ENCODE measurements at regions not wholly inside any gene's neighbourhood (a gene's known extent, or its start where the extent isn't known, plus 50 kb on each side); places are given as distances from the start of the nearest gene placed in this dataset.
A peak's percentile ranks its signal among the peaks of the same experiment; 100 is the strongest.

GRCh38 chr2:195555971-195556370, 101.1 kb upstream of the SLC39A10 start:
- intact Hi-C loops (cut with micrococcal nuclease) = no loop called here
- Histone ChIP-seq H4K20me1 (ENCODE audit: control insufficient read depth, insufficient read depth, low read length, poor library complexity, severe bottlenecking) (no peaks in the 10 kb centered on the region), H3K27me3 (replicated peaks in 1 of 4; ENCODE audit: control extremely low read depth in 1 of 4, control insufficient read depth in 3 of 4, insufficient read depth in 4 of 4, low read length in 3 of 4) (no peaks in the 10 kb centered on the region), H2AFZ (ENCODE audit: insufficient read depth, low read depth, low read length, poor library complexity, severe bottlenecking) (no peak overlapping the region), H3K4me2 (replicated peaks; ENCODE audit: low read depth, low read length, poor library complexity, severe bottlenecking) (no peak overlapping the region), H3K79me2 (ENCODE audit: control insufficient read depth, insufficient read depth, low read length) (no peaks in the 10 kb centered on the region), H3K27ac (ENCODE audit: low read length in 2 of 2) (no peak overlapping the region), H3K9ac (ENCODE audit: low read length) (no peak overlapping the region), H3K36me3 (replicated peaks in 1 of 2; ENCODE audit: control extremely low read depth in 1 of 2, control insufficient read depth in 1 of 2, extremely low read depth in 1 of 2, insufficient read depth in 2 of 2, low read length in 1 of 2) (no peaks in the 10 kb centered on the region), H3K9me3 (ENCODE audit: control extremely low read depth in 1 of 3, control insufficient read depth in 2 of 3, insufficient read depth in 1 of 3, low read length in 2 of 3) (peaks cover 0 to 1% (median 0%) of the 10 kb centered on the region in 3 donors), H3K4me1 (ENCODE audit: control insufficient read depth in 2 of 2, insufficient read depth in 2 of 2, low read length in 2 of 2) (peaks cover 41 to 53% of the 10 kb centered on the region in 2 donors), H3K4me3 (ENCODE audit: control extremely low read depth in 1 of 5, extremely low read depth in 1 of 5, insufficient read depth in 1 of 5, low read depth in 2 of 5, low read length in 4 of 5) (no peak overlapping the region)
- TF ChIP-seq CTCF (IDR thresholded peaks at IDR 0.05) (no peak), EZH2 (IDR thresholded peaks at IDR 0.05; ENCODE audit: borderline replicate concordance, insufficient read depth, low read depth, low read length, poor library complexity, severe bottlenecking) (no peak)
- H3K4me1 Mint-ChIP-seq = peaks cover 50% of the 10 kb centered on the region
- WGBS (ENCODE audit: insufficient coverage) = no CpG with 5 or more reads among the region's 1 CpG
- DNase-seq = no peak
- H3K27me3 Mint-ChIP-seq = no peaks in the 10 kb centered on the region
- ChIA-PET POLR2A (no interaction called here), CTCF (interaction anchor here (1.6 to 2.1 kb wide), 2 partner anchors 20 to 22 kb away, joined by 7 to 9 read pairs; no protein-coding TSS in a partner anchor)
- H3K9me3 Mint-ChIP-seq (ENCODE audit: insufficient read depth) = peaks cover 3% of the 10 kb centered on the region
- H3K27ac Mint-ChIP-seq = peak overlapping the region; percentile 46
- no peak for ATAC-seq (ENCODE audit: low read depth)
- no peak overlapping the region for H3K4me3 Mint-ChIP-seq

- H3K4me3 Mint-ChIP-seq = peak overlapping the region; percentile 77
- Histone ChIP-seq H3K4me1 (ENCODE audit: control insufficient read depth in 2 of 2, insufficient read depth in 2 of 2, low read length in 2 of 2) (peaks cover 12 to 19% of the 10 kb centered on the region in 2 donors), H2AFZ (ENCODE audit: insufficient read depth, low read depth, low read length, poor library complexity, severe bottlenecking) (peak overlapping the region; percentile 72), H3K4me2 (replicated peaks; ENCODE audit: low read depth, low read length, poor library complexity, severe bottlenecking) (peak overlapping the region; percentile 68), H3K79me2 (ENCODE audit: control insufficient read depth, insufficient read depth, low read length) (no peaks in the 10 kb centered on the region), H3K9ac (ENCODE audit: low read length) (peak overlapping the region; percentile 61), H3K36me3 (replicated peaks in 1 of 2; ENCODE audit: control extremely low read depth in 1 of 2, control insufficient read depth in 1 of 2, extremely low read depth in 1 of 2, insufficient read depth in 2 of 2, low read length in 1 of 2) (no peaks in the 10 kb centered on the region), H3K27ac (ENCODE audit: low read length in 2 of 2) (peak overlapping the region; percentile 36 to 69), H3K4me3 (ENCODE audit: control extremely low read depth in 1 of 5, extremely low read depth in 1 of 5, insufficient read depth in 1 of 5, low read depth in 2 of 5, low read length in 4 of 5) (peak overlapping the region in 1 of 5 experiments; percentile 46), H4K20me1 (ENCODE audit: control insufficient read depth, insufficient read depth, low read length, poor library complexity, severe bottlenecking) (no peaks in the 10 kb centered on the region), H3K27me3 (replicated peaks in 1 of 4; ENCODE audit: control extremely low read depth in 1 of 4, control insufficient read depth in 3 of 4, insufficient read depth in 4 of 4, low read length in 3 of 4) (no peaks in the 10 kb centered on the region), H3K9me3 (ENCODE audit: control extremely low read depth in 1 of 3, control insufficient read depth in 2 of 3, insufficient read depth in 1 of 3, low read length in 2 of 3) (peaks cover 0 to 9% (median 0%) of the 10 kb centered on the region in 3 donors)
- H3K9me3 Mint-ChIP-seq (ENCODE audit: insufficient read depth) = peaks cover 3% of the 10 kb centered on the region
- no peaks in the 10 kb centered on the region for H3K27me3 Mint-ChIP-seq
- no peak for ATAC-seq (ENCODE audit: low read depth)
- H3K27ac Mint-ChIP-seq = peak overlapping the region; percentile 85
- DNase-seq = peak; percentile 28
- intact Hi-C loops (cut with micrococcal nuclease) = no loop called here
- ChIA-PET CTCF (interaction anchor here (0.7 to 1.5 kb wide), 5 partner anchors 8 to 140 kb away, joined by 3 to 7 read pairs (median 4); no protein-coding TSS in a partner anchor), POLR2A (interaction anchor here (0.7 to 0.9 kb wide), 3 partner anchors 12 to 21 kb away, joined by 4 to 9 read pairs (median 8); no protein-coding TSS in a partner anchor)
- TF ChIP-seq EZH2 (IDR thresholded peaks at IDR 0.05; ENCODE audit: borderline replicate concordance, insufficient read depth, low read depth, low read length, poor library complexity, severe bottlenecking) (no peak), CTCF (IDR thresholded peaks at IDR 0.05) (no peak)
- H3K4me1 Mint-ChIP-seq = peaks cover 25% of the 10 kb centered on the region
- no CpG with 5 or more reads among the region's 1 CpG for WGBS (ENCODE audit: insufficient coverage)
Measured at GRCh38 chr2:195552581-195552980, 104.4 kb upstream of the SLC39A10 start.

Data from B cell (primary cell).